HEK293 (cell line): ENCODE measurements at regions not wholly inside any gene's neighbourhood (a gene's known extent, or its start where the extent isn't known, plus 50 kb on each side); places are given as distances from the start of the nearest gene placed in this dataset.

Source experiments
- CTCF ChIA-PET: fragments of 350-600 bp; formaldehyde crosslinking; extraction: SDS; loops from one replicate; lab custom pipeline; 2021; ENCODE audit warnings: antibody characterized with exemption; lab: Yijun Ruan, JAX
- POLR2A ChIA-PET: fragments of 300-600 bp; formaldehyde crosslinking; extraction: SDS; loops from one replicate; lab custom pipeline; 2020; ENCODE audit warnings: antibody characterized with exemption, inconsistent platforms; lab: Yijun Ruan, JAX
- H3K27ac ChIP-seq: fragments of 200-500 bp; sonication (Bioruptor generic); 2 replicates; pipeline ENCODE4 v1.5.1; 2014; ENCODE audit warnings: low read depth, low read length, control low read depth, inconsistent platforms; ENCODE audit errors: extremely low read depth
- H3K36me3 ChIP-seq, 2 experiments: fragments of 200-500 bp in 1 of 2; sonication (Bioruptor generic) in 1 of 2; 1 replicate in 1 of 2; 2 replicates in 1 of 2; pipeline ENCODE4 v1.5.1; 2014 to 2017; ENCODE audit warnings: inconsistent platforms in 2 of 2, low read length in 2 of 2; ENCODE audit not compliant: control insufficient read depth in 2 of 2, insufficient read depth in 1 of 2
- H3K4me1 ChIP-seq: fragments of 200-500 bp; sonication (Bioruptor generic); 2 replicates; pipeline ENCODE4 v1.5.1; 2014; ENCODE audit warnings: mild to moderate bottlenecking, low read length, inconsistent platforms; ENCODE audit not compliant: control insufficient read depth, insufficient read depth
- H3K4me3 ChIP-seq: 2 replicates; pipeline ENCODE4 v1.5.1; 2011; ENCODE audit warnings: low read depth, mild to moderate bottlenecking, control low read depth, low read length, moderate library complexity
- H3K9me3 ChIP-seq: fragments of 200-500 bp; sonication (Bioruptor generic); 2 replicates; pipeline ENCODE4 v1.5.1; 2014; ENCODE audit warnings: low read depth, low read length, inconsistent platforms; ENCODE audit not compliant: control insufficient read depth, insufficient read depth
- EGR2 ChIP-seq: fragments of 450-650 bp; formaldehyde crosslinking; IDR thresholded peaks from 2 replicates; pipeline ENCODE4 v1.5.1; 2016; ENCODE audit warnings: low read depth, missing biosample characterization, missing genetic modification characterization
- HOXC10 ChIP-seq: sonication (generic); formaldehyde crosslinking; IDR thresholded peaks from 2 replicates; pipeline ENCODE4 v1.8.1; 2023; ENCODE audit warnings: mild to moderate bottlenecking, missing genetic modification reagents
- KLF16 ChIP-seq: fragments of 450-650 bp; formaldehyde crosslinking; IDR thresholded peaks from 2 replicates; pipeline ENCODE4 v1.5.1; 2017; ENCODE audit warnings: missing biosample characterization, missing genetic modification characterization
- TRIM28 ChIP-seq: IDR thresholded peaks from 2 replicates; pipeline ENCODE4 v1.6.1; 2011; ENCODE audit warnings: low read length, control low read depth, borderline replicate concordance
- ZBTB7A ChIP-seq: fragments of 450-650 bp; formaldehyde crosslinking; IDR thresholded peaks from 2 replicates; pipeline ENCODE4 v1.5.1; 2016; ENCODE audit warnings: low read depth, missing biosample characterization, missing genetic modification characterization
- ZNF184 ChIP-seq: fragments of 450-650 bp; IDR thresholded peaks from 2 replicates; pipeline ENCODE4 v1.5.1; 2018; ENCODE audit warnings: missing biosample characterization, mild to moderate bottlenecking, missing genetic modification characterization
- ZNF221 ChIP-seq: fragments of 450-650 bp; formaldehyde crosslinking; IDR thresholded peaks from 2 replicates; pipeline ENCODE4 v1.5.1; 2017; ENCODE audit warnings: missing biosample characterization, missing genetic modification characterization, borderline replicate concordance
- ZNF223 ChIP-seq: fragments of 450-650 bp; formaldehyde crosslinking; IDR thresholded peaks from 2 replicates; pipeline ENCODE4 v1.5.1; 2016; ENCODE audit warnings: missing biosample characterization, missing genetic modification characterization
- ZNF266 ChIP-seq: fragments of 450-650 bp; formaldehyde crosslinking; IDR thresholded peaks from 2 replicates; pipeline ENCODE4 v1.5.1; 2016; ENCODE audit warnings: missing biosample characterization, missing genetic modification characterization, low read depth
- ZNF302 ChIP-seq: fragments of 450-650 bp; formaldehyde crosslinking; IDR thresholded peaks from 2 replicates; pipeline ENCODE4 v1.5.1; 2016; ENCODE audit warnings: missing biosample characterization, missing genetic modification characterization, low read depth
- ZNF350 ChIP-seq: fragments of 450-650 bp; formaldehyde crosslinking; IDR thresholded peaks from 2 replicates; pipeline ENCODE4 v1.5.0; 2017; ENCODE audit warnings: missing biosample characterization, mild to moderate bottlenecking, missing genetic modification characterization
- ZNF423 ChIP-seq: fragments of 450-650 bp; formaldehyde crosslinking; IDR thresholded peaks from 2 replicates; pipeline ENCODE4 v1.5.1; 2016; ENCODE audit warnings: missing biosample characterization, missing genetic modification characterization
- ZNF529 ChIP-seq: fragments of 450-650 bp; formaldehyde crosslinking; IDR thresholded peaks from 2 replicates; pipeline ENCODE4 v1.5.1; 2017; ENCODE audit warnings: missing genetic modification characterization, missing biosample characterization; ENCODE audit not compliant: insufficient replicate concordance
- ZNF600 ChIP-seq: fragments of 450-650 bp; formaldehyde crosslinking; IDR thresholded peaks from 2 replicates; pipeline ENCODE4 v1.5.1; 2016; ENCODE audit warnings: missing biosample characterization, missing genetic modification characterization
- ZXDB ChIP-seq: fragments of 450-650 bp; formaldehyde crosslinking; IDR thresholded peaks from 2 replicates; pipeline ENCODE4 v1.5.1; 2016; ENCODE audit warnings: missing biosample characterization, missing genetic modification characterization
- TF ChIP-seq, protein P1 (sequence below): fragments of 450-650 bp; formaldehyde crosslinking; IDR thresholded peaks from 2 replicates; pipeline ENCODE4 v1.5.1; 2016; ENCODE audit warnings: missing biosample characterization, missing genetic modification characterization
- TF ChIP-seq, protein P2 (sequence below): fragments of 450-650 bp; IDR thresholded peaks from 2 replicates; pipeline ENCODE4 v1.5.1; 2018; ENCODE audit warnings: missing biosample characterization, mild to moderate bottlenecking, missing genetic modification characterization
- TF ChIP-seq, protein P3 (sequence below): fragments of 450-650 bp; formaldehyde crosslinking; IDR thresholded peaks from 2 replicates; pipeline ENCODE4 v1.5.1; 2016; ENCODE audit warnings: missing biosample characterization, missing genetic modification characterization
- TF ChIP-seq, protein P4 (sequence below): fragments of 450-650 bp; formaldehyde crosslinking; IDR thresholded peaks from 2 replicates; pipeline ENCODE4 v1.5.1; 2016; ENCODE audit warnings: missing biosample characterization, missing genetic modification characterization
- TF ChIP-seq, protein P5 (sequence below): fragments of 450-650 bp; formaldehyde crosslinking; IDR thresholded peaks from 2 replicates; pipeline ENCODE4 v1.5.1; 2016; ENCODE audit warnings: missing biosample characterization, missing genetic modification characterization

DNA sequence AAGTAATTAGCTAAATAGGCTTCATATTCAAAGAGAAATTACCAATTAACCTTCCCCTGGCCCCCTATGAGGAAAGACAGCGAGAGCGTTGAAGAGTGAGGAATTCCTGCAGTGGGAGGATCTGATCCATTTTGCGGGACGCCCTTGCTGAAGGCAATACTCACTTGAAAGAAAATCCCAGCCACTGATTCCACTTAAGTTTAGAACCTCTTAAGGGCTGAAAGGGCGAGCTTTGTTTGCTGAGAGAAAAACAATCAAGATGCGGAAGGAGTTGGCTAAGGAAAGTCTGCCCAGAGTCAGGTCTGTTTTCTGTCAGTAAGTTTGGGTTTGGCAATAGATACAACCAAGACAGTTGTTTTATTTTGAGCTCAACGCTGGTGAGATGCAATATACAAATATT is 102.8 kb upstream of the GBE1 start:
- Histone ChIP-seq H3K4me3 (no peak overlapping the region), H3K4me1 (no peaks in the 10 kb centered on the region), H3K27ac (no peak overlapping the region), H3K9me3 (no peaks in the 10 kb centered on the region), H3K36me3 (no peaks in the 10 kb centered on the region)
- ChIA-PET CTCF (no interaction called here), POLR2A (no interaction called here)
- TF ChIP-seq, protein P1, sequence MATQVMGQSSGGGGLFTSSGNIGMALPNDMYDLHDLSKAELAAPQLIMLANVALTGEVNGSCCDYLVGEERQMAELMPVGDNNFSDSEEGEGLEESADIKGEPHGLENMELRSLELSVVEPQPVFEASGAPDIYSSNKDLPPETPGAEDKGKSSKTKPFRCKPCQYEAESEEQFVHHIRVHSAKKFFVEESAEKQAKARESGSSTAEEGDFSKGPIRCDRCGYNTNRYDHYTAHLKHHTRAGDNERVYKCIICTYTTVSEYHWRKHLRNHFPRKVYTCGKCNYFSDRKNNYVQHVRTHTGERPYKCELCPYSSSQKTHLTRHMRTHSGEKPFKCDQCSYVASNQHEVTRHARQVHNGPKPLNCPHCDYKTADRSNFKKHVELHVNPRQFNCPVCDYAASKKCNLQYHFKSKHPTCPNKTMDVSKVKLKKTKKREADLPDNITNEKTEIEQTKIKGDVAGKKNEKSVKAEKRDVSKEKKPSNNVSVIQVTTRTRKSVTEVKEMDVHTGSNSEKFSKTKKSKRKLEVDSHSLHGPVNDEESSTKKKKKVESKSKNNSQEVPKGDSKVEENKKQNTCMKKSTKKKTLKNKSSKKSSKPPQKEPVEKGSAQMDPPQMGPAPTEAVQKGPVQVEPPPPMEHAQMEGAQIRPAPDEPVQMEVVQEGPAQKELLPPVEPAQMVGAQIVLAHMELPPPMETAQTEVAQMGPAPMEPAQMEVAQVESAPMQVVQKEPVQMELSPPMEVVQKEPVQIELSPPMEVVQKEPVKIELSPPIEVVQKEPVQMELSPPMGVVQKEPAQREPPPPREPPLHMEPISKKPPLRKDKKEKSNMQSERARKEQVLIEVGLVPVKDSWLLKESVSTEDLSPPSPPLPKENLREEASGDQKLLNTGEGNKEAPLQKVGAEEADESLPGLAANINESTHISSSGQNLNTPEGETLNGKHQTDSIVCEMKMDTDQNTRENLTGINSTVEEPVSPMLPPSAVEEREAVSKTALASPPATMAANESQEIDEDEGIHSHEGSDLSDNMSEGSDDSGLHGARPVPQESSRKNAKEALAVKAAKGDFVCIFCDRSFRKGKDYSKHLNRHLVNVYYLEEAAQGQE (tag by site-specific recombination), result no peak
- no peak for TF ChIP-seq ZNF302 (tag by site-specific recombination)
- no peak for TF ChIP-seq ZNF529 (tag by site-specific recombination)
- no peak for TF ChIP-seq TRIM28
- no peak for TF ChIP-seq ZNF266 (tag by site-specific recombination)
- TF ChIP-seq ZNF600 (tag by site-specific recombination), result no peak
- no peak for TF ChIP-seq ZNF350 (tag by site-specific recombination)
- no peak for TF ChIP-seq HOXC10 (CRISPR knock-in tag)
- TF ChIP-seq, protein P2, sequence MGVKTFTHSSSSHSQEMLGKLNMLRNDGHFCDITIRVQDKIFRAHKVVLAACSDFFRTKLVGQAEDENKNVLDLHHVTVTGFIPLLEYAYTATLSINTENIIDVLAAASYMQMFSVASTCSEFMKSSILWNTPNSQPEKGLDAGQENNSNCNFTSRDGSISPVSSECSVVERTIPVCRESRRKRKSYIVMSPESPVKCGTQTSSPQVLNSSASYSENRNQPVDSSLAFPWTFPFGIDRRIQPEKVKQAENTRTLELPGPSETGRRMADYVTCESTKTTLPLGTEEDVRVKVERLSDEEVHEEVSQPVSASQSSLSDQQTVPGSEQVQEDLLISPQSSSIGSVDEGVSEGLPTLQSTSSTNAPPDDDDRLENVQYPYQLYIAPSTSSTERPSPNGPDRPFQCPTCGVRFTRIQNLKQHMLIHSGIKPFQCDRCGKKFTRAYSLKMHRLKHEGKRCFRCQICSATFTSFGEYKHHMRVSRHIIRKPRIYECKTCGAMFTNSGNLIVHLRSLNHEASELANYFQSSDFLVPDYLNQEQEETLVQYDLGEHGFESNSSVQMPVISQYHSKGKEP (tag by site-specific recombination), result no peak
- no peak for TF ChIP-seq ZNF423 (tag by site-specific recombination)
- TF ChIP-seq KLF16, result no peak
- TF ChIP-seq ZXDB (tag by site-specific recombination), result no peak
- TF ChIP-seq ZBTB7A (tag by site-specific recombination), result no peak
- no peak for TF ChIP-seq ZNF184 (tag by site-specific recombination)
- TF ChIP-seq ZNF223 (tag by site-specific recombination), result no peak
- TF ChIP-seq, protein P3, sequence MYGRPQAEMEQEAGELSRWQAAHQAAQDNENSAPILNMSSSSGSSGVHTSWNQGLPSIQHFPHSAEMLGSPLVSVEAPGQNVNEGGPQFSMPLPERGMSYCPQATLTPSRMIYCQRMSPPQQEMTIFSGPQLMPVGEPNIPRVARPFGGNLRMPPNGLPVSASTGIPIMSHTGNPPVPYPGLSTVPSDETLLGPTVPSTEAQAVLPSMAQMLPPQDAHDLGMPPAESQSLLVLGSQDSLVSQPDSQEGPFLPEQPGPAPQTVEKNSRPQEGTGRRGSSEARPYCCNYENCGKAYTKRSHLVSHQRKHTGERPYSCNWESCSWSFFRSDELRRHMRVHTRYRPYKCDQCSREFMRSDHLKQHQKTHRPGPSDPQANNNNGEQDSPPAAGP (tag by site-specific recombination), result no peak
- no peak for TF ChIP-seq EGR2 (tag by site-specific recombination)
- TF ChIP-seq, protein P4, sequence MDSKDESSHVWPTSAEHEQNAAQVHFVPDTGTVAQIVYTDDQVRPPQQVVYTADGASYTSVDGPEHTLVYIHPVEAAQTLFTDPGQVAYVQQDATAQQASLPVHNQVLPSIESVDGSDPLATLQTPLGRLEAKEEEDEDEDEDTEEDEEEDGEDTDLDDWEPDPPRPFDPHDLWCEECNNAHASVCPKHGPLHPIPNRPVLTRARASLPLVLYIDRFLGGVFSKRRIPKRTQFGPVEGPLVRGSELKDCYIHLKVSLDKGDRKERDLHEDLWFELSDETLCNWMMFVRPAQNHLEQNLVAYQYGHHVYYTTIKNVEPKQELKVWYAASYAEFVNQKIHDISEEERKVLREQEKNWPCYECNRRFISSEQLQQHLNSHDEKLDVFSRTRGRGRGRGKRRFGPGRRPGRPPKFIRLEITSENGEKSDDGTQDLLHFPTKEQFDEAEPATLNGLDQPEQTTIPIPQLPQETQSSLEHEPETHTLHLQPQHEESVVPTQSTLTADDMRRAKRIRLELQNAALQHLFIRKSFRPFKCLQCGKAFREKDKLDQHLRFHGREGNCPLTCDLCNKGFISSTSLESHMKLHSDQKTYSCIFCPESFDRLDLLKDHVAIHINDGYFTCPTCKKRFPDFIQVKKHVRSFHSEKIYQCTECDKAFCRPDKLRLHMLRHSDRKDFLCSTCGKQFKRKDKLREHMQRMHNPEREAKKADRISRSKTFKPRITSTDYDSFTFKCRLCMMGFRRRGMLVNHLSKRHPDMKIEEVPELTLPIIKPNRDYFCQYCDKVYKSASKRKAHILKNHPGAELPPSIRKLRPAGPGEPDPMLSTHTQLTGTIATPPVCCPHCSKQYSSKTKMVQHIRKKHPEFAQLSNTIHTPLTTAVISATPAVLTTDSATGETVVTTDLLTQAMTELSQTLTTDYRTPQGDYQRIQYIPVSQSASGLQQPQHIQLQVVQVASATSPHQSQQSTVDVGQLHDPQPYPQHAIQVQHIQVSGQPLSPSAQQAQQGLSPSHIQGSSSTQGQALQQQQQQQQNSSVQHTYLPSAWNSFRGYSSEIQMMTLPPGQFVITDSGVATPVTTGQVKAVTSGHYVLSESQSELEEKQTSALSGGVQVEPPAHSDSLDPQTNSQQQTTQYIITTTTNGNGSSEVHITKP (tag by site-specific recombination), result no peak
- TF ChIP-seq, protein P5, sequence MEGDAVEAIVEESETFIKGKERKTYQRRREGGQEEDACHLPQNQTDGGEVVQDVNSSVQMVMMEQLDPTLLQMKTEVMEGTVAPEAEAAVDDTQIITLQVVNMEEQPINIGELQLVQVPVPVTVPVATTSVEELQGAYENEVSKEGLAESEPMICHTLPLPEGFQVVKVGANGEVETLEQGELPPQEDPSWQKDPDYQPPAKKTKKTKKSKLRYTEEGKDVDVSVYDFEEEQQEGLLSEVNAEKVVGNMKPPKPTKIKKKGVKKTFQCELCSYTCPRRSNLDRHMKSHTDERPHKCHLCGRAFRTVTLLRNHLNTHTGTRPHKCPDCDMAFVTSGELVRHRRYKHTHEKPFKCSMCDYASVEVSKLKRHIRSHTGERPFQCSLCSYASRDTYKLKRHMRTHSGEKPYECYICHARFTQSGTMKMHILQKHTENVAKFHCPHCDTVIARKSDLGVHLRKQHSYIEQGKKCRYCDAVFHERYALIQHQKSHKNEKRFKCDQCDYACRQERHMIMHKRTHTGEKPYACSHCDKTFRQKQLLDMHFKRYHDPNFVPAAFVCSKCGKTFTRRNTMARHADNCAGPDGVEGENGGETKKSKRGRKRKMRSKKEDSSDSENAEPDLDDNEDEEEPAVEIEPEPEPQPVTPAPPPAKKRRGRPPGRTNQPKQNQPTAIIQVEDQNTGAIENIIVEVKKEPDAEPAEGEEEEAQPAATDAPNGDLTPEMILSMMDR, result no peak
- TF ChIP-seq ZNF221, result no peak
